ENCODE measurements at regions not wholly inside any gene's neighbourhood (a gene's known extent, or its start where the extent isn't known, plus 50 kb on each side); places are given as distances from the start of the nearest gene placed in this dataset.
"Not testable (repeated sequence)": the region's sequence is repeated elsewhere in the genome, so short reads cannot be mapped to it uniquely, and the experiment has no call there.

DNA sequence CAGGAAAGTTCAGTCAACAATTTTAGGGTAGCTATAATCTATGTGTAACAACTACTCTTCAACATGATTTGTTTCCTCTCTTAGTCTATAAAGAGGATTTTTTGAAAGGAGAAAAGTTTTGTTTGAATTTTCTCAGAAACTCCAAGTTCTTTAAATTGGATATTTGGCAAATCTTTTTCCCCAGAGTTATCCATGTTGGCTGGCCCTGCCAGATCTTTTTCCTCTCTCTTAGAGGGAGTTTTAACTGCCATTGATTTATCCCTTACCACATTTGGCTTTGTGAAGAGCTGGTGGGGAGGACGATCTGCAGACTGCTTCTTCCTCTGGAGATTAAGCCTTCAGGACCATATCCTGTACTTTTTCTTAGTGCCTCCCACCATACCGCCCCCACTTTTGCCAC lies 64.9 kb upstream of the ROPN1 start:
- no peaks in the 10 kb centered on the region for H3K27me3 ChIP-seq (replicated peaks; ENCODE audit: insufficient read depth)
- no peak overlapping the region for H3K4me3 ChIP-seq
- peaks cover 18 to 81% of the 10 kb centered on the region in 2 donors for H3K4me1 ChIP-seq (ENCODE audit: control insufficient read depth in 1 of 2, low read depth in 2 of 2)
- H3K9me3 ChIP-seq = no peaks in the 10 kb centered on the region
- TF ChIP-seq, protein P1, sequence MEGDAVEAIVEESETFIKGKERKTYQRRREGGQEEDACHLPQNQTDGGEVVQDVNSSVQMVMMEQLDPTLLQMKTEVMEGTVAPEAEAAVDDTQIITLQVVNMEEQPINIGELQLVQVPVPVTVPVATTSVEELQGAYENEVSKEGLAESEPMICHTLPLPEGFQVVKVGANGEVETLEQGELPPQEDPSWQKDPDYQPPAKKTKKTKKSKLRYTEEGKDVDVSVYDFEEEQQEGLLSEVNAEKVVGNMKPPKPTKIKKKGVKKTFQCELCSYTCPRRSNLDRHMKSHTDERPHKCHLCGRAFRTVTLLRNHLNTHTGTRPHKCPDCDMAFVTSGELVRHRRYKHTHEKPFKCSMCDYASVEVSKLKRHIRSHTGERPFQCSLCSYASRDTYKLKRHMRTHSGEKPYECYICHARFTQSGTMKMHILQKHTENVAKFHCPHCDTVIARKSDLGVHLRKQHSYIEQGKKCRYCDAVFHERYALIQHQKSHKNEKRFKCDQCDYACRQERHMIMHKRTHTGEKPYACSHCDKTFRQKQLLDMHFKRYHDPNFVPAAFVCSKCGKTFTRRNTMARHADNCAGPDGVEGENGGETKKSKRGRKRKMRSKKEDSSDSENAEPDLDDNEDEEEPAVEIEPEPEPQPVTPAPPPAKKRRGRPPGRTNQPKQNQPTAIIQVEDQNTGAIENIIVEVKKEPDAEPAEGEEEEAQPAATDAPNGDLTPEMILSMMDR (IDR thresholded peaks at IDR 0.05) = no peak
- DNase-seq (ENCODE audit: low spot score) (no peak), ATAC-seq (ENCODE audit: insufficient number of reproducible peaks, low FRiP score, low read depth) (no peak)
- peak overlapping the region; percentile 44 to 45 for H3K27ac ChIP-seq
- H3K36me3 ChIP-seq = no peaks in the 10 kb centered on the region

DNA sequence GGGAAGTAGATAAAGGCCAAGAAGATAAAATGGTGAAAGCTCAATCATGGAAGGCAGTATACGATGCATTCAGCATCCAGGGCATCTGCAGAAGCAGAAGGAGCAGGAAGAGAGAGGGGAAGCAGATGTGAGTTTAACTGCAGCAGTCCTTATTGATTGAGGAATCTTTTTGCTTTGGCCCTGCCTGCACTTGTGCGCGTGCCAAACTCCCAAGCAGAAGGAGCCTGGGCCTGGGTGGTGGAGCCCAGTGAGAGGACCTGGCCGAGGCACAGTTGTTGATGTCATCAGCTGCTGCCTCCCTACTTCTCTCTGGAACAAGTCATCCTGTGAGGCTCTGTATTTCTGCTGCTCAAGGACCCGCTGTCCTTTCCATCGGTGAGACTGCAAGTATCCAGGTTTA lies 65.5 kb upstream of the ROPN1 start:
- Histone ChIP-seq H3K4me1 (ENCODE audit: control insufficient read depth in 1 of 2, low read depth in 2 of 2) (peaks cover 22 to 82% of the 10 kb centered on the region in 2 donors), H3K27ac (peak overlapping the region in 1 of 2 donors; percentile 45), H3K27me3 (replicated peaks; ENCODE audit: insufficient read depth) (no peaks in the 10 kb centered on the region), H3K36me3 (no peaks in the 10 kb centered on the region), H3K4me3 (no peak overlapping the region), H3K9me3 (no peaks in the 10 kb centered on the region)
- TF ChIP-seq, protein P1 (IDR thresholded peaks at IDR 0.05) = no peak
- ATAC-seq (ENCODE audit: insufficient number of reproducible peaks, low FRiP score, low read depth) (peak; percentile 50), DNase-seq (ENCODE audit: low spot score) (no peak)

- no peaks in the 10 kb centered on the region for H3K36me3 ChIP-seq
- H3K4me1 ChIP-seq (ENCODE audit: control insufficient read depth in 1 of 2, low read depth in 2 of 2) = peaks cover 39 to 92% of the 10 kb centered on the region in 2 donors
- TF ChIP-seq, protein P1 (IDR thresholded peaks at IDR 0.05) = no peak
- no peak overlapping the region for H3K4me3 ChIP-seq
- H3K9me3 ChIP-seq = no peaks in the 10 kb centered on the region
- H3K27me3 ChIP-seq (replicated peaks; ENCODE audit: insufficient read depth) = no peaks in the 10 kb centered on the region
- no peak overlapping the region for H3K27ac ChIP-seq
- ATAC-seq (ENCODE audit: insufficient number of reproducible peaks, low FRiP score, low read depth) (no peak), DNase-seq (ENCODE audit: low spot score) (no peak)
Measured at GRCh38 chr3:124059580-124059979, 67.7 kb upstream of the ROPN1 start.

GRCh38 chr3:124063197-124063909 lies 71.4 kb upstream of the ROPN1 start:
- H3K4me3 ChIP-seq = no peak overlapping the region
- no peaks in the 10 kb centered on the region for H3K27me3 ChIP-seq (replicated peaks; ENCODE audit: insufficient read depth)
- peak overlapping the region; percentile 4 to 22 for H3K27ac ChIP-seq
- no peaks in the 10 kb centered on the region for H3K36me3 ChIP-seq
- ATAC-seq (ENCODE audit: insufficient number of reproducible peaks, low FRiP score, low read depth) = no peak
- peaks cover 29 to 91% of the 10 kb centered on the region in 2 donors for H3K4me1 ChIP-seq (ENCODE audit: control insufficient read depth in 1 of 2, low read depth in 2 of 2)
- TF ChIP-seq, protein P1 (IDR thresholded peaks at IDR 0.05) = no peak
- DNase-seq (ENCODE audit: low spot score) = no peak
- no peaks in the 10 kb centered on the region for H3K9me3 ChIP-seq

DNA sequence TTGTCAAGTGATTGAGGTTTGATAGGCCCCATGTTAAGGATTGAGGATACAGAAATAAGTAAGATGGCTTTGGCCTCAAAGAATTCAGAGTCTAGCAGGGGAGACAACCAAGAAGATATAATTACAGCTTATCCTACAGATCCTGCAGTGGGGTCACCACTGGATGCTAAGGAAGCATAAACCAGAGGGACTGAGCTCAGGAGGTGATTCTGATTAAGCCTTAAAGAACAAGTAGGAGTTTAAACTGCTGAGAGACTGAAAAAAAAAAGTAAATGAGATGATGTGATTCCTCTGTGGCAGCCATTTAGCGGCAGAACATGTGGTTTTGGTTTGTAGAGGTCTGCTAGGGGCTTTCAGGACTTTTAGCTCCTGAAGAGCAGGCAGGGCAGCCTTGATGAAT lies 72.1 kb upstream of the ROPN1 start:
- Histone ChIP-seq H3K4me3 (no peak overlapping the region), H3K36me3 (no peaks in the 10 kb centered on the region), H3K27me3 (replicated peaks; ENCODE audit: insufficient read depth) (no peaks in the 10 kb centered on the region), H3K9me3 (no peaks in the 10 kb centered on the region), H3K4me1 (ENCODE audit: control insufficient read depth in 1 of 2, low read depth in 2 of 2) (peaks cover 29 to 97% of the 10 kb centered on the region in 2 donors), H3K27ac (peak overlapping the region in 1 of 2 donors; percentile 19)
- TF ChIP-seq, protein P1 (IDR thresholded peaks at IDR 0.05) = no peak
- DNase-seq (ENCODE audit: low spot score) (no peak), ATAC-seq (ENCODE audit: insufficient number of reproducible peaks, low FRiP score, low read depth) (no peak)

GRCh38 chr3:124066543-124066942 lies 74.6 kb upstream of the ROPN1 start:
- not testable (repeated sequence) for H3K9me3 ChIP-seq; H3K36me3 ChIP-seq; DNase-seq (ENCODE audit: low spot score); ATAC-seq (ENCODE audit: insufficient number of reproducible peaks, low FRiP score, low read depth); H3K4me3 ChIP-seq; H3K27me3 ChIP-seq (replicated peaks; ENCODE audit: insufficient read depth); H3K27ac ChIP-seq
- H3K4me1 ChIP-seq (ENCODE audit: control insufficient read depth in 1 of 2, low read depth in 2 of 2) = peaks cover 26 to 90% of the 10 kb centered on the region in 2 donors

- not testable (repeated sequence) for H3K4me3 ChIP-seq; ATAC-seq (ENCODE audit: insufficient number of reproducible peaks, low FRiP score, low read depth); H3K9me3 ChIP-seq; DNase-seq (ENCODE audit: low spot score); H3K36me3 ChIP-seq; H3K27me3 ChIP-seq (replicated peaks; ENCODE audit: insufficient read depth)
- peaks cover 2 to 78% of the 10 kb centered on the region in 2 donors for H3K4me1 ChIP-seq (ENCODE audit: control insufficient read depth in 1 of 2, low read depth in 2 of 2)
- H3K27ac ChIP-seq = peak overlapping the region in 1 of 2 donors; percentile 14
Measured at GRCh38 chr3:124069706-124070105, 77.8 kb upstream of the ROPN1 start.

DNA sequence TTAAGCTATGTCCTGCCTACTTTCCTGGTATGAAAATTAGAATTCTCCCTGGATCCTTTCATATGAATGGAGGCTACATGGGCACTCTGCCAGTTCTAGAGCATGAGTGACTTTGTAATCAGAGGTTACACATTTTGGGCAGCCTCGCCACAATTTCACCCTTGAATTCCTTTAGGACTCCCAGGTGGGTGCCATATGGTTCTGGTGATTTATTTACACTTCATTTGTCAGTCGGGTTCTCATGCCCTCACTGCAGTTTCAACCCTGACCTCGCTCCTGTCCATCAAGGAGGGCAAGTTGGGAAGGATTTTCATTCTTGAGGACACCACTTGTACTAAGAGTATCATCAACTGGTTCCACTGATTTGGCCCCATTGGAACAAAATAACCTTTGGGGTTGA lies 83.2 kb upstream of the ROPN1 start:
- not testable (repeated sequence) for H3K27me3 ChIP-seq (replicated peaks; ENCODE audit: insufficient read depth); DNase-seq (ENCODE audit: low spot score); H3K9me3 ChIP-seq; H3K4me3 ChIP-seq; H3K36me3 ChIP-seq; ATAC-seq (ENCODE audit: insufficient number of reproducible peaks, low FRiP score, low read depth)
- Histone ChIP-seq H3K4me1 (ENCODE audit: control insufficient read depth in 1 of 2, low read depth in 2 of 2) (peaks cover 14 to 70% of the 10 kb centered on the region in 2 donors), H3K27ac (peak overlapping the region in 1 of 2 donors; percentile 62)
